ENCODE measurements at regions not wholly inside any gene's neighbourhood (a gene's known extent, or its start where the extent isn't known, plus 50 kb on each side); places are given as distances from the start of the nearest gene placed in this dataset.

- SMC1A ChIA-PET (ENCODE audit: uncharacterized antibody, unreplicated experiment), result interaction anchor here (2.4 to 4.1 kb wide), 2 partner anchors 7 to 19 kb away, joined by 6 to 25 read pairs; no protein-coding TSS in a partner anchor
- peaks cover 0 to 4% of the 10 kb centered on the region in 2 experiments; a peak in 1 of 4 replicates for H3K36me3 ChIP-seq (ENCODE audit: control insufficient read depth in 2 of 2, insufficient read depth in 2 of 2, low read length in 1 of 2)
- H2AFZ ChIP-seq (ENCODE audit: control insufficient read depth, low read depth, low read length), result no peak overlapping the region
- H3K9me3 ChIP-seq (replicated peaks; ENCODE audit: control insufficient read depth, insufficient read depth, low read length), result no peaks in the 10 kb centered on the region
- H3K4me2 ChIP-seq (ENCODE audit: control insufficient read depth, insufficient read depth), result no peak overlapping the region
- H4K20me1 ChIP-seq (ENCODE audit: control insufficient read depth, insufficient read depth), result no peaks in the 10 kb centered on the region; the same call in 1 of the 2 replicates
- TF ChIP-seq PAX8 (IDR thresholded peaks at IDR 0.05) (no peak), PAX5 (IDR thresholded peaks at IDR 0.05; ENCODE audit: borderline replicate concordance, low read depth, low read length) (0 out of 2 replicates have a peak, but pooled peaks have one; percentile 44)
- H3K4me1 ChIP-seq (ENCODE audit: control insufficient read depth, insufficient read depth, low read length), result peaks cover 31% of the 10 kb centered on the region
- 67% methylated on average over 3 of the region's 4 CpGs for WGBS (ENCODE audit: insufficient coverage, insufficient replicate concordance, low lambda C conversion rate, missing lambda C conversion rate)
- no peak for ATAC-seq
- RAD21 ChIA-PET (ENCODE audit: unreplicated experiment), result interaction anchor here (1.6 kb wide), 1 partner anchor 19 kb away, joined by 3 read pairs; no protein-coding TSS in a partner anchor
- POLR2A ChIA-PET, result no interaction called here
- no peak overlapping the region for H3K27ac ChIP-seq (ENCODE audit: control insufficient read depth, insufficient read depth)
- no peaks in the 10 kb centered on the region for H3K27me3 ChIP-seq (replicated peaks in 1 of 2; ENCODE audit: control insufficient read depth in 2 of 2, insufficient read depth in 2 of 2, low read length in 1 of 2)
- FAIRE-seq, result no peak
- CTCF ChIA-PET, result interaction anchor here (0.7 to 4.5 kb wide), 2 partner anchors 7 to 16 kb away, joined by 3 to 53 read pairs; no protein-coding TSS in a partner anchor
- intact Hi-C loops (cut with micrococcal nuclease; ENCODE audit: unreplicated experiment), result loop anchor here (5.0 kb wide), 1 partner anchor 178 kb away; no protein-coding TSS in a partner anchor
- in situ Hi-C loops (cut with MboI), result loop anchor here (10.0 kb wide), 1 partner anchor 305 kb away; no protein-coding TSS in a partner anchor
- no TSS peak for BruUV-seq (replicated peaks)
- no peak overlapping the region for H3K4me3 ChIP-seq
- peaks cover 84% of the 10 kb centered on the region for H3K79me2 ChIP-seq (ENCODE audit: control insufficient read depth, insufficient read depth, low read length)
- H3K9ac ChIP-seq (ENCODE audit: control insufficient read depth, insufficient read depth, low read length), result no peak overlapping the region
- DNase-seq (ENCODE audit: low read depth, low spot score), result no peak
Observed at GRCh38 chr2:134200036-134200618, 53.7 kb upstream of the MGAT5 start.

GRCh38 chr2:134201533-134201932, 52.3 kb upstream of the MGAT5 start:
- H3K4me2 ChIP-seq (ENCODE audit: control insufficient read depth, insufficient read depth), result no peak overlapping the region

More at GRCh38 chr2:134201533-134201932, 52.3 kb upstream of the MGAT5 start:
- Histone ChIP-seq H3K4me3 (no peak overlapping the region), H3K4me1 (ENCODE audit: control insufficient read depth, insufficient read depth, low read length) (peaks cover 40% of the 10 kb centered on the region), H3K27me3 (replicated peaks in 1 of 2; ENCODE audit: control insufficient read depth in 2 of 2, insufficient read depth in 2 of 2, low read length in 1 of 2) (no peaks in the 10 kb centered on the region), H3K79me2 (ENCODE audit: control insufficient read depth, insufficient read depth, low read length) (peaks cover 79% of the 10 kb centered on the region), H3K9me3 (replicated peaks; ENCODE audit: control insufficient read depth, insufficient read depth, low read length) (no peaks in the 10 kb centered on the region), H3K27ac (ENCODE audit: control insufficient read depth, insufficient read depth) (no peak overlapping the region), H3K9ac (ENCODE audit: control insufficient read depth, insufficient read depth, low read length) (no peak overlapping the region), H3K36me3 (ENCODE audit: control insufficient read depth in 2 of 2, insufficient read depth in 2 of 2, low read length in 1 of 2) (peaks cover 0 to 4% of the 10 kb centered on the region in 2 experiments; a peak in 1 of 4 replicates), H2AFZ (ENCODE audit: control insufficient read depth, low read depth, low read length) (no peak overlapping the region), H4K20me1 (ENCODE audit: control insufficient read depth, insufficient read depth) (no peaks in the 10 kb centered on the region; the same call in 1 of the 2 replicates)
- DNase-seq (ENCODE audit: low read depth, low spot score), result no peak
- in situ Hi-C loops (cut with MboI), result loop anchor here (10.0 kb wide), 1 partner anchor 307 kb away; no protein-coding TSS in a partner anchor
- ChIA-PET SMC1A (ENCODE audit: uncharacterized antibody, unreplicated experiment) (interaction anchor here (0.8 to 1.6 kb wide), 2 partner anchors 14 to 29 kb away, joined by 3 to 4 read pairs; no protein-coding TSS in a partner anchor), POLR2A (interaction anchor here (0.6 to 1.1 kb wide), 2 partner anchors 18 to 24 kb away, joined by 3 to 4 read pairs; no protein-coding TSS in a partner anchor), RAD21 (ENCODE audit: unreplicated experiment) (interaction anchor here (1.5 kb wide), 1 partner anchor 83 kb away, joined by 3 read pairs; no protein-coding TSS in a partner anchor), CTCF (interaction anchor here (1.0 to 7.7 kb wide), 2 partner anchors 44 to 81 kb away, joined by 3 to 164 read pairs; no protein-coding TSS in a partner anchor)
- intact Hi-C loops (cut with micrococcal nuclease; ENCODE audit: unreplicated experiment), result loop anchor here (5.0 kb wide), 1 partner anchor 179 kb away; no protein-coding TSS in a partner anchor
- BruUV-seq (replicated peaks), result no TSS peak
- no peak for ATAC-seq
- FAIRE-seq, result no peak
- TF ChIP-seq DPF2 (IDR thresholded peaks at IDR 0.05), result no peak
- TF ChIP-seq GABPA (IDR thresholded peaks at IDR 0.05; ENCODE audit: low read depth), result no peak
- TF ChIP-seq E2F4 (IDR thresholded peaks at IDR 0.05; ENCODE audit: low read depth, low read length), result no peak
- no peak for TF ChIP-seq TARDBP (IDR thresholded peaks at IDR 0.05; ENCODE audit: borderline replicate concordance)
- no peak for TF ChIP-seq EED (IDR thresholded peaks at IDR 0.05; ENCODE audit: low read depth)
- no peak for TF ChIP-seq ZNF217 (IDR thresholded peaks at IDR 0.05)
- no peak for TF ChIP-seq ATF2 (IDR thresholded peaks at IDR 0.05; ENCODE audit: low read length)
- no peak for TF ChIP-seq CHD2 (IDR thresholded peaks at IDR 0.05; ENCODE audit: borderline replicate concordance, low read depth, low read length)
- 98% methylated on average over 7 of the region's 7 CpGs for WGBS (ENCODE audit: insufficient coverage, insufficient replicate concordance, low lambda C conversion rate, missing lambda C conversion rate)

All from GM12878 (cell line).